ENCODE measurements at regions not wholly inside any gene's neighbourhood (a gene's known extent, or its start where the extent isn't known, plus 50 kb on each side); places are given as distances from the start of the nearest gene placed in this dataset.
"Not testable (repeated sequence)": the region's sequence is repeated elsewhere in the genome, so short reads cannot be mapped to it uniquely, and the experiment has no call there.

DNA sequence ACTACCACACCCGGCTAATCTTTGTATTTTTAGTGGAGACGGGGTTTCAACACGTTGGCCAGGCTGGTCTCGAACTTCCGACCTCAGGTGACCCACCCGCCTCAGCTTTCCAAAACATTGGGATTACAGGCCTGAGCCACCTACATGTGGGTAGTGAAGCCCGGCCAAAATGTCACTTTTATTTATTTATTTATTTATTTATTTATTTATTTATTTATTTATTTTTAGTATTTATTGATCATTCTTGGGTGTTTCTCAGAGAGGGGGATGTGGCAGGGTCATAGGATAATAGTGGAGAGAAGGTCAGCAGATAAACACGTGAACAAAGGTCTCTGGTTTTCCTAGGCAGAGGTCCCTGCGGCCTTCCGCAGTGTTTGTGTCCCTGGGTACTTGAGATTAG is 162.8 kb upstream of the MEX3C start:
- TF ChIP-seq, protein P1, sequence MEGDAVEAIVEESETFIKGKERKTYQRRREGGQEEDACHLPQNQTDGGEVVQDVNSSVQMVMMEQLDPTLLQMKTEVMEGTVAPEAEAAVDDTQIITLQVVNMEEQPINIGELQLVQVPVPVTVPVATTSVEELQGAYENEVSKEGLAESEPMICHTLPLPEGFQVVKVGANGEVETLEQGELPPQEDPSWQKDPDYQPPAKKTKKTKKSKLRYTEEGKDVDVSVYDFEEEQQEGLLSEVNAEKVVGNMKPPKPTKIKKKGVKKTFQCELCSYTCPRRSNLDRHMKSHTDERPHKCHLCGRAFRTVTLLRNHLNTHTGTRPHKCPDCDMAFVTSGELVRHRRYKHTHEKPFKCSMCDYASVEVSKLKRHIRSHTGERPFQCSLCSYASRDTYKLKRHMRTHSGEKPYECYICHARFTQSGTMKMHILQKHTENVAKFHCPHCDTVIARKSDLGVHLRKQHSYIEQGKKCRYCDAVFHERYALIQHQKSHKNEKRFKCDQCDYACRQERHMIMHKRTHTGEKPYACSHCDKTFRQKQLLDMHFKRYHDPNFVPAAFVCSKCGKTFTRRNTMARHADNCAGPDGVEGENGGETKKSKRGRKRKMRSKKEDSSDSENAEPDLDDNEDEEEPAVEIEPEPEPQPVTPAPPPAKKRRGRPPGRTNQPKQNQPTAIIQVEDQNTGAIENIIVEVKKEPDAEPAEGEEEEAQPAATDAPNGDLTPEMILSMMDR (IDR thresholded peaks at IDR 0.05; ENCODE audit: insufficient read depth, low read length) = not testable (repeated sequence)
- TF ChIP-seq POLR2AphosphoS5, GABPA (IDR thresholded peaks at IDR 0.05; ENCODE audit: low read depth): not testable (repeated sequence)

Measured in HL-60 (cell line).